GM10266 (cell line): ENCODE measurements at regions not wholly inside any gene's neighbourhood (a gene's known extent, or its start where the extent isn't known, plus 50 kb on each side); places are given as distances from the start of the nearest gene placed in this dataset.

Experiments used
- DNase-seq: peaks from one replicate; pipeline ENCODE4 v3.0.0; 2012; ENCODE audit errors: extremely low spot score
- TF ChIP-seq, protein P1 (sequence below): IDR thresholded peaks from 2 replicates; pipeline ENCODE4 v1.5.1; 2012; ENCODE audit warnings: mild to moderate bottlenecking, low read depth; ENCODE audit not compliant: control insufficient read depth, insufficient read depth; ENCODE audit errors: missing control alignments

DNA sequence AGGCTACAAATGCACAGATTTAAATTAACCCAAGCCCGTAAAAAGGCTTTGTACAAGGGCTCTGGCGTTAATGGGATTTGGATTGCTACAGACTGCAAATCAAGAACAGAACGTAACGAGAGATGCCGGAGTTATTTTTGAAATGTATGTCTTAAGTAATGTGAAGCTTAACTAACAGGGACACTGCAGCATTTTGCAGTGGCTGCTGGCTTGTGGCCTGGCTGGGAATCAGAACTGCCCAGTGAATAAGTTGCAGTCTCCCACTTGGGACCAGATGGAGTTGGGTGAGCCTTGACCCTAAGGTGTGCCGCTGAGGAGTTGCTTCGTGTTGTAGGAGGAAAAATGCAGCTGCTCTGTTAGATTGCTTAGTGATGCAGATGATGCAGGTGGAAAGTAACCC, 318.4 kb downstream of the DHX15 start:
- DNase-seq = no peak
- TF ChIP-seq, protein P1, sequence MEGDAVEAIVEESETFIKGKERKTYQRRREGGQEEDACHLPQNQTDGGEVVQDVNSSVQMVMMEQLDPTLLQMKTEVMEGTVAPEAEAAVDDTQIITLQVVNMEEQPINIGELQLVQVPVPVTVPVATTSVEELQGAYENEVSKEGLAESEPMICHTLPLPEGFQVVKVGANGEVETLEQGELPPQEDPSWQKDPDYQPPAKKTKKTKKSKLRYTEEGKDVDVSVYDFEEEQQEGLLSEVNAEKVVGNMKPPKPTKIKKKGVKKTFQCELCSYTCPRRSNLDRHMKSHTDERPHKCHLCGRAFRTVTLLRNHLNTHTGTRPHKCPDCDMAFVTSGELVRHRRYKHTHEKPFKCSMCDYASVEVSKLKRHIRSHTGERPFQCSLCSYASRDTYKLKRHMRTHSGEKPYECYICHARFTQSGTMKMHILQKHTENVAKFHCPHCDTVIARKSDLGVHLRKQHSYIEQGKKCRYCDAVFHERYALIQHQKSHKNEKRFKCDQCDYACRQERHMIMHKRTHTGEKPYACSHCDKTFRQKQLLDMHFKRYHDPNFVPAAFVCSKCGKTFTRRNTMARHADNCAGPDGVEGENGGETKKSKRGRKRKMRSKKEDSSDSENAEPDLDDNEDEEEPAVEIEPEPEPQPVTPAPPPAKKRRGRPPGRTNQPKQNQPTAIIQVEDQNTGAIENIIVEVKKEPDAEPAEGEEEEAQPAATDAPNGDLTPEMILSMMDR = no peak

DNA sequence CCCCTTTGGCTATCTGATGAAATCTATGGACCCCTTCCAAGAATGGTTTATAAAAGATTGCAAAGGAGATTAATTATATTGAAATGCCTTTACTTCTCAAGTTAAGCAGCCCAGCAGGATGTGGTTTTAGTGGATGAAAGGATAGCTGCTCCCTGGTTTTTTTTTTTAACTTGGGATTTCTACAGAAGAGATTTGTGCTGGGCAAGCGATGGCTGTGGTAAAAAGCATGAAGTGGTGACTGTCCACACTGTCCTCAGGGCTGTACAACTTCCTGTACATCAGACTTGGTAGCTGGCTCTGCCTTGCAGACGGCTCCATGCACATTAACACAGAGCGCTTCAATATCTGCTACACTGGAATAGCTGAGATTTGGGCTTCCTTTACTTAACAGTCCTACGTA, 321.7 kb downstream of the DHX15 start:
- no peak for DNase-seq
- TF ChIP-seq, protein P1 = no peak

- DNase-seq = no peak
- TF ChIP-seq, protein P1 = no peak
Measured at GRCh38 chr4:24262084-24262483, 322.3 kb downstream of the DHX15 start.

- no peak for DNase-seq
- TF ChIP-seq, protein P1 = no peak
Measured at GRCh38 chr4:24260923-24261564, 323.3 kb downstream of the DHX15 start.

- DNase-seq = no peak
- TF ChIP-seq, protein P1 = no peak
Measured at GRCh38 chr4:24260133-24260715, 324.1 kb downstream of the DHX15 start.

GRCh38 chr4:24256547-24256946, 327.8 kb downstream of the DHX15 start:
- TF ChIP-seq, protein P1 = no peak
- no peak for DNase-seq

DNA sequence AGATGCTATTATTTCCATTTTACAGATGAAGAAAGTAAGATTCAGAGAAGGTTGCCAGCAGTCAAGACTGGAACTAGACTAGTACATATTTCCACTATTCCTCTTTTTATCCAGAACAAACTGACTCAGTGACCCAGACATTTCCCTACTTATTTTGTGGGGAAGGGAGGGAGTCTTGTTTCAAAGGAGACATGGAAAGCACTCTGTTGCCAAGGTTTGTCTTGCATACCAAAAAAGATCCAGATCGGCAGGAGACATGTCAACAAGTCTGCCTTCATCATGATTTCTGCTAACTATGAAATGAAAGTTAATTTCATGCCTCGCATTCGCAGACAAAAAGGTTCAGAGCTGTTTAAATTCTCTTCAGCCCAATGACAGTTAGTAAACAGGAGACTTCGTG, 328.3 kb downstream of the DHX15 start:
- no peak for DNase-seq

More for the DNA sequence above, 328.3 kb downstream of the DHX15 start:
- TF ChIP-seq, protein P1 = no peak
